ENCODE measurements at regions not wholly inside any gene's neighbourhood (a gene's known extent, or its start where the extent isn't known, plus 50 kb on each side); places are given as distances from the start of the nearest gene placed in this dataset.

DNA sequence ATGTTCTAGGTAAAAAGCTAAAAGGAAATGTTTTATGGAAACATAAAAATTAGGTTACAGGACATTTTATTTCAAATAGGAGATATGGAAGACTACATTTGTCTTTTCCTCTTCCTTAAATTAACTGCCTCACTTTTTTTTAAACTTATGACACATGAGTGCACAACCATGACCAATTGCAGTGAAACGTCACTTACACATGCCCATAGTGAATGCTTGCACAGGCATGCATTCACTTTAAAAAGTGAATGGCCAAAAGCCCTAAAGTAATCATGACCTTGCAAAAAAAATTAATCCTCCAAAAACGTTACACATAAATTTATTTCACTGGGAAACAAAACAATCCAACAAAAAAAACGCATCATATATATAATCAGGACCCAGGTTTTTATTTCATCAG lies 343.2 kb upstream of the TMTC1 start:
- Histone ChIP-seq H3K9me3 (ENCODE audit: control insufficient read depth, low read length) (no peaks in the 10 kb centered on the region), H3K36me3 (ENCODE audit: control insufficient read depth, insufficient read depth, low read length) (no peaks in the 10 kb centered on the region), H3K9ac (ENCODE audit: low read length) (no peak overlapping the region), H3K4me3 (ENCODE audit: low read length) (no peak overlapping the region), H3K4me1 (ENCODE audit: control insufficient read depth, insufficient read depth, low read length) (no peaks in the 10 kb centered on the region), H3K27me3 (ENCODE audit: control insufficient read depth, insufficient read depth, low read length) (no peaks in the 10 kb centered on the region)

DNA sequence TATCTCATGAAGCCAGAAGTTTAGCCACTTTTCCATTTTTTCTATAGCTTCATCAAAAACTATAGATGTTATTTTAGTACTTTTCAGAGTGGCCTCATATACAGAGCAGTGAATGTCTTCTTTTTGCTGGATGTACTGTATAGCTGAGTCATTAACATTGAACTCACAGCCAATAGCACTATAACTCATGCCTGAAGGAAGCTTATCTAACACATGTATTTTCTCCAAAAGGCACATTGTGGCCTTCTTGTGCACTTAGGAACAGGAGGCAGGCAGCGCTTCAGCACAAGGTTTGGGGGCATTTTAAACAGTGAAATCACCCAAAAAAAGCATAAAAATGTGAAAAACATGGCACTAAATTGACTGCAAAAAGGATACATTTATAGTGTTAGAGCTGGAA lies 336.8 kb upstream of the TMTC1 start:
- no peaks in the 10 kb centered on the region for H3K36me3 ChIP-seq (ENCODE audit: control insufficient read depth, insufficient read depth, low read length)

DNA sequence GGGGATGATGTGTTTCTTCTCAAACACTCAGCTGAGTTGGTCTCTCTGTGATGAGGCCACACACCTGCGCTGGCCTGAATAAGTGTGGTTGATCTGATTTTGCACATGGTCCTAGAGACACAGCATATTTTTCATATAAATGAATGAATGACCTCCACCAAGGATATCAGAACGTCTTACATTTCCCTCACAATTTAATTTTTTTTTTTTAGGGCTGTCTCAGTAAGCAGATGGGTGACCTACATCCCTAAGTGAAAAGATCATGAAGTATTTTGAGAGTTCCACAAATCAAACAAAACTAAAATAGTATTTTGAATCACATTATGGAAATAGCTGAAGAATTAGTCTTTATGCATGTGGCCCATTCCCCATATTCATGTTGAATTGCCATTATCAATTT lies 333.7 kb upstream of the TMTC1 start:
- Histone ChIP-seq H3K27me3 (ENCODE audit: control insufficient read depth, insufficient read depth, low read length) (no peaks in the 10 kb centered on the region), H3K36me3 (ENCODE audit: control insufficient read depth, insufficient read depth, low read length) (no peaks in the 10 kb centered on the region), H3K9ac (ENCODE audit: low read length) (no peak overlapping the region), H3K4me1 (ENCODE audit: control insufficient read depth, insufficient read depth, low read length) (no peaks in the 10 kb centered on the region), H3K9me3 (ENCODE audit: control insufficient read depth, low read length) (no peaks in the 10 kb centered on the region), H3K4me3 (ENCODE audit: low read length) (no peak overlapping the region)

More for the DNA sequence above, 336.8 kb upstream of the TMTC1 start:
- no peak overlapping the region for H3K4me3 ChIP-seq (ENCODE audit: low read length)
- no peaks in the 10 kb centered on the region for H3K4me1 ChIP-seq (ENCODE audit: control insufficient read depth, insufficient read depth, low read length)
- no peaks in the 10 kb centered on the region for H3K27me3 ChIP-seq (ENCODE audit: control insufficient read depth, insufficient read depth, low read length)
- H3K9ac ChIP-seq (ENCODE audit: low read length): no peak overlapping the region
- H3K9me3 ChIP-seq (ENCODE audit: control insufficient read depth, low read length): no peaks in the 10 kb centered on the region

DNA sequence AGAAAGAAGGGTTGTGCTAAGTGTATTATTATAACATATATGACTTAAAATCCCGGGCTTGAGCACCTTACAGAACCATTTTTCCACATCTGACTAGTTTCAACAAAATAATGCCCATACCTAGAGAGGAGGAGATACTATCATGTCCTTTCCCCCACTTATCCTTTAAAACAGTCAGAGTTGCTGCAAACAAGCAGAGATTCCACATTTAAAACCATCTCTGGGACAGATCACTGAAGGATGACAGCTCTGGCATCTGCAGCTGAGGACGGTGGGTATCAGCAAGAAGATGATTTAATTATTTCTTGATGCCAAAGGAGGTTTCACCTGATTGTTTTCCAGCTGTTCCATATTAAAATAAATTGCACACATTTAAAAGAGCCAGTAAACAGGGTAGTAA lies 328.0 kb upstream of the TMTC1 start:
- H3K27me3 ChIP-seq (ENCODE audit: control insufficient read depth, insufficient read depth, low read length): no peaks in the 10 kb centered on the region
- no peaks in the 10 kb centered on the region for H3K4me1 ChIP-seq (ENCODE audit: control insufficient read depth, insufficient read depth, low read length)

DNA sequence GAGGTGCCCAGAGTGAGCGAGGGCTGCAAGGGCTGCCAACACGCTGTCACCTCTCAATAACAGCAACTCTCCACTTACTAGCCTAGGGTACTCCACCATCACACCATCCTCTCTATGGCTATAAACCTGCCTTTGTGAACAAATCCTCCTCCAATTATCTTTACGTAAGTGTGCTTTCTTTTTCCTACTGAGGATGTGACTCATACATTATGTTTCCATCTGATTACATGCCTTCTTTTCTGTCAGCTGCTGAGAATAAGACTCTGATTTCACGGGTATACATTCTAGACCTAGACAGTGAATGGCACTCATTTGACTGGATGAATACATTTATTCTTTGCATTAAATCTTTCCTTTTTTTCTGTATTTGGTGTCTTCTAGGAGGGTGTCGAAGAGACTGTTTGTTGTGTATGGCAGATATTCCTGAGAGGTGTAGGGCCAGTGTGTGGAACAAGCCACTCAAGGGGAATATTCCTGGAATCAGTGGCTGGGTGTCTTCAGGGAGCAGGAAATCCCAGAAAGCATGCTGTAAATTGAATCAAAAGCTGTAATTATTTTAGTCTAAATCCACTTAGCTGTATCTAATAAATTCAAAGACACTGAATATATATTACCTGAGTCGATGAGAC lies 327.3 kb upstream of the TMTC1 start:
- no peaks in the 10 kb centered on the region for H3K9me3 ChIP-seq (ENCODE audit: control insufficient read depth, low read length)
- H3K36me3 ChIP-seq (ENCODE audit: control insufficient read depth, insufficient read depth, low read length): no peaks in the 10 kb centered on the region
- H3K9ac ChIP-seq (ENCODE audit: low read length): no peak overlapping the region
- H3K4me1 ChIP-seq (ENCODE audit: control insufficient read depth, insufficient read depth, low read length): no peaks in the 10 kb centered on the region
- H3K27me3 ChIP-seq (ENCODE audit: control insufficient read depth, insufficient read depth, low read length): no peaks in the 10 kb centered on the region
- no peak overlapping the region for H3K4me3 ChIP-seq (ENCODE audit: low read length)

More for the DNA sequence above, 328.0 kb upstream of the TMTC1 start:
- no peaks in the 10 kb centered on the region for H3K9me3 ChIP-seq (ENCODE audit: control insufficient read depth, low read length)
- H3K4me3 ChIP-seq (ENCODE audit: low read length): no peak overlapping the region
- no peaks in the 10 kb centered on the region for H3K36me3 ChIP-seq (ENCODE audit: control insufficient read depth, insufficient read depth, low read length)
- no peak overlapping the region for H3K9ac ChIP-seq (ENCODE audit: low read length)

DNA sequence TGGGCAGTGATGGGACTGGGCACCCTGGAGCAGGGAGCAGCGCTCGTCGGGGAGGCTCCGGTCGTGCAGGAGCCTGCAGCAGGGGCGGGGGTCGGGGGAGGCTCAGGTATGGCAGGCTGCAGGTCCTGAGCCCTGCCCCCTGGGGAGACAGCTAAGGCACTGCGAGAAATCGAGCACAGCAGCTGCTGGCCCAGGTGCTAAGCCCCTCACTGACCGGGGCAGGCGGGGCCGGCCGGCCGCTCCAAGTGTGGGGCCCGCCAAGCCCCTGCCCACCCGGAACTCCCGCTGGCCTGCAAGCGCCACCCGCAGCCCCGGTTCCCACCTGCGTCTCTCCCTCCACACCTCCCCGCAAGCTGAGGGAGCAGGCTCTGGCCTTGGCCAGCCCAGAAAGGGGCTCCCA lies 326.8 kb upstream of the TMTC1 start:
- H3K36me3 ChIP-seq (ENCODE audit: control insufficient read depth, insufficient read depth, low read length): no peaks in the 10 kb centered on the region
- no peaks in the 10 kb centered on the region for H3K27me3 ChIP-seq (ENCODE audit: control insufficient read depth, insufficient read depth, low read length)
- no peak overlapping the region for H3K4me3 ChIP-seq (ENCODE audit: low read length)
- no peaks in the 10 kb centered on the region for H3K4me1 ChIP-seq (ENCODE audit: control insufficient read depth, insufficient read depth, low read length)
- no peaks in the 10 kb centered on the region for H3K9me3 ChIP-seq (ENCODE audit: control insufficient read depth, low read length)
- no peak overlapping the region for H3K9ac ChIP-seq (ENCODE audit: low read length)

DNA sequence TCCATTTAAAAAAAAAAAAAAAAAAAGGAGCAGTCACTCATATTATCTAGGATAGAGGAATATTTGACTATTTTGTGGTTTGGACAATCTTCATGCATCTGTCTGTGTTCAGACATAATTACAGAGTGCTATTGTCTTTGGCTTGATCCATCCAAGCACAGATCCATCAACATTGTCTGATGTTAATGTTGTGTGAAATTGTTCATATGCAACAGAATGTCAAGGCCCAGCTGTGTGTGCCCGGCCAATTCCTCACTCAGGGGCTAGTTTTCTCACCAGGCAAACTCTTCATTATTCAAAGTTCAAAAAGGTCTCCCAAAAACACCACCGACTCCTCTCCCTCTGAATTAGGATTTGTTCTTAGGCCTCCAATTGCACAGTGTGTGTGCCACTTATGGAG lies 324.9 kb upstream of the TMTC1 start:
- H3K4me1 ChIP-seq (ENCODE audit: control insufficient read depth, insufficient read depth, low read length): no peaks in the 10 kb centered on the region
- no peak overlapping the region for H3K4me3 ChIP-seq (ENCODE audit: low read length)
- no peaks in the 10 kb centered on the region for H3K36me3 ChIP-seq (ENCODE audit: control insufficient read depth, insufficient read depth, low read length)
- no peaks in the 10 kb centered on the region for H3K27me3 ChIP-seq (ENCODE audit: control insufficient read depth, insufficient read depth, low read length)
- H3K9me3 ChIP-seq (ENCODE audit: control insufficient read depth, low read length): no peaks in the 10 kb centered on the region
- no peak overlapping the region for H3K9ac ChIP-seq (ENCODE audit: low read length)

DNA sequence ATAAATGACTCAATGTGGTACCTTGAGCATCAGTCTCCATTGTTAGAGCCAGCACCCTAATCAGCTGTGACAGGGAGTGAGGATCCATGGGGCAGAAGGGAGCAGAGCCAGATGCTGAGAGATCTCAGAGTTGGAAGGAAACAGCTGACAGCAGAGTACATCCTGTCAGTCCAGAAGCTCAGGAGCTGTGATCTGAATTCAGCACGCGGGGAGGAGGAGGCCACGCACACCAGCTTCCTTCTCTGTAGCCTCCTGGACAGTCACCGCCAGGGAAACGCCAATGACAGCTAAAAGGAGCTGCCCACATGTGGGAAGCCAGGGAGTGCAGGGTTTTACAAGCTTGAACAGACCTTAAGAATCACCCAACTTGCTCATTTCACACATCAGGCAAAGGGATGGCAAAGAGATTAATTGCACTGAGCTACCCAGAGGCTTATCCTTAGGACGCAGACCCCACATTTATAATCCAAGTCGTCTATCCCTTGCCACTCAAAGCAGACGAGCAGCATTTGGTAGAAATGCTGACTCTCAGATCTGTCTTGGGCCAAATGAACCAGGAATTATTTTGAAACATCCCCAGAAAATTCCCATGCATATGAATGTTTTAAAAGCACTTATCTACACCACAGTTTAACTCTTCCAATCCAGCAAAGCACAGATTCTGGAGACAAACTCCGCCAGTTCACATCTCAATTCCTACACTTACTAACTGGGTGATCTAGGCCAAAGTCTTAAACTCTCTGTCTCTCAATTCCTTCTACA lies 322.6 kb upstream of the TMTC1 start:
- Histone ChIP-seq H3K4me3 (ENCODE audit: low read length) (no peak overlapping the region), H3K9me3 (ENCODE audit: control insufficient read depth, low read length) (no peaks in the 10 kb centered on the region), H3K36me3 (ENCODE audit: control insufficient read depth, insufficient read depth, low read length) (no peaks in the 10 kb centered on the region), H3K4me1 (ENCODE audit: control insufficient read depth, insufficient read depth, low read length) (no peaks in the 10 kb centered on the region), H3K9ac (ENCODE audit: low read length) (no peak overlapping the region), H3K27me3 (ENCODE audit: control insufficient read depth, insufficient read depth, low read length) (no peaks in the 10 kb centered on the region)

DNA sequence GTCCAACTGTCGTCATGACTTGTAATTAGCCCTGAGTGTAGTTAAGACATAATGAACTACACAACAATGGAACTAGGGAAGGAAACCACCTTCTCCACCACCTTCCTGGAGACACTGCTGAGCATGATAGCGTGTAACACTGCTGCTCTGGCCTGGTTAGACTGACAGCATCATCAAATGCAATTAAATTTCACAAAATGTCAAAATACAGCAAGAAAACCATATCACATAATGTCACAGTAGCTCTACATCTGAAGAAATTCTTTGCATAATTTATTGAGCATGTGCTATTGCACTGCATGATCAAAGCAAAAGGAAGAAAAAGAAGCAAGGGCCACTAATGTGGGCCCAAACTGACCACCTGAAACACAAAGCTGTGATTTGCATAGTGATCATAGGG lies 321.8 kb upstream of the TMTC1 start:
- Histone ChIP-seq H3K36me3 (ENCODE audit: control insufficient read depth, insufficient read depth, low read length) (no peaks in the 10 kb centered on the region), H3K4me1 (ENCODE audit: control insufficient read depth, insufficient read depth, low read length) (no peaks in the 10 kb centered on the region), H3K27me3 (ENCODE audit: control insufficient read depth, insufficient read depth, low read length) (no peaks in the 10 kb centered on the region), H3K4me3 (ENCODE audit: low read length) (no peak overlapping the region), H3K9me3 (ENCODE audit: control insufficient read depth, low read length) (no peaks in the 10 kb centered on the region), H3K9ac (ENCODE audit: low read length) (no peak overlapping the region)

DNA sequence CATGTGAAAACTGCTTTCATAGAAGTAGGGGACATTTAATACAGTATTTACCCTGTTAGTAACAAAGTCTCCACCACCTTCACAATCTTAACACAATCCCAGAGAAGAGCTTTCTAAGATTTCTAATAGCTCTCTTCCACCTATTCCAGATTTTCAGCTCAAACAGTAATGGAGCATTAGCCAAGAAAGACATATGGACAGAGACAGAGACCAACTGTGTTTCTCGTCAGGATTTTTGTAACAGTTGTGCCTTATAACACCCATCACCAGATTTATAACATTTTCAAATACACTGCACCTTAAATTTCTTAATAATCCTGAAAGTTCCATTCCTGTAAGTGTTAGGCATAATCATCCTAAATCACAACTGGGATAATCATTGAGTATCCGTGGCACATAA lies 321.2 kb upstream of the TMTC1 start:
- no peaks in the 10 kb centered on the region for H3K36me3 ChIP-seq (ENCODE audit: control insufficient read depth, insufficient read depth, low read length)
- no peaks in the 10 kb centered on the region for H3K9me3 ChIP-seq (ENCODE audit: control insufficient read depth, low read length)
- H3K27me3 ChIP-seq (ENCODE audit: control insufficient read depth, insufficient read depth, low read length): no peaks in the 10 kb centered on the region
- H3K9ac ChIP-seq (ENCODE audit: low read length): no peak overlapping the region
- no peaks in the 10 kb centered on the region for H3K4me1 ChIP-seq (ENCODE audit: control insufficient read depth, insufficient read depth, low read length)
- no peak overlapping the region for H3K4me3 ChIP-seq (ENCODE audit: low read length)

DNA sequence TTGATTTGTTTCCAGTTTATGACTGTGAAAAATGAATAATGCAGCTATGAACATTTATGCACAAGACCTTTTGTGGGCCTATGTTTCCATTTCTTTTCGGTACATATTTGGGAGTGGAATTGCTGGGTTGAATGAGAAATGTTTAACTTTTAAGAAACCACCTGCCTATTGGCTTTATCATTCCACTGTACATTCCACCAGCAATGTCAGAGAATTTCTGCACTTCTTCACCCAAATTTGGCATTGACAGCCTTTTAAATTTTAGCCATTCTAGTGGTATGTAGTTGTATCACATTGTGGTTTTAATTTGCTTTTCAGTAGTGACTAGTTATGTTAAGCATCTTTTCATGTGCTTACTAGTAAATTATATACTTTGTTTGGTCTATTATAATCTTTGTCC lies 317.0 kb upstream of the TMTC1 start:
- Histone ChIP-seq H3K27me3 (ENCODE audit: control insufficient read depth, insufficient read depth, low read length) (no peaks in the 10 kb centered on the region), H3K4me3 (ENCODE audit: low read length) (no peak overlapping the region), H3K4me1 (ENCODE audit: control insufficient read depth, insufficient read depth, low read length) (no peaks in the 10 kb centered on the region)

DNA sequence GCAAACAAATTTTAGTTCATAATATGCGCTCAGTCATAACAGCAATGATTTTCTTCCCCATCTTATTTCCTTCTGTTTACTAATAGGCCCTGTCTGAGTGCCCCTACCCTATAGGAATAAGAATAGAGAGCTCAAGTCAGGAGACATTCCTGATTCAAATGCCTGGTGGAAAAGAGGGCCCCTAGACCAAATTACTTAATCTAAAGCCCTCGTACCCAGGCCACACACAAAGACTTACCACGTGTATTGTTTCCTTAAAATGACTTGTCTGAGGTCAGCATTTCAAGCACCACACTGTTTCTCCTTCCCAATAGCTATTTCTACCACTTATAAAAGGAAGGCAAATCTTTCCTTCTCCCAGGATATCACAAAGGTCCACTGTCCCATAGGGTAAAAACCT lies 314.9 kb upstream of the TMTC1 start:
- Histone ChIP-seq H3K36me3 (ENCODE audit: control insufficient read depth, insufficient read depth, low read length) (no peaks in the 10 kb centered on the region), H3K4me1 (ENCODE audit: control insufficient read depth, insufficient read depth, low read length) (no peaks in the 10 kb centered on the region), H3K27me3 (ENCODE audit: control insufficient read depth, insufficient read depth, low read length) (no peaks in the 10 kb centered on the region), H3K9ac (ENCODE audit: low read length) (no peak overlapping the region), H3K9me3 (ENCODE audit: control insufficient read depth, low read length) (no peaks in the 10 kb centered on the region), H3K4me3 (ENCODE audit: low read length) (no peak overlapping the region)

More for the DNA sequence above, 317.0 kb upstream of the TMTC1 start:
- H3K36me3 ChIP-seq (ENCODE audit: control insufficient read depth, insufficient read depth, low read length): no peaks in the 10 kb centered on the region
- H3K9me3 ChIP-seq (ENCODE audit: control insufficient read depth, low read length): no peaks in the 10 kb centered on the region
- H3K9ac ChIP-seq (ENCODE audit: low read length): no peak overlapping the region

Data from mucosa of stomach (tissue), 1 donor.